ENCODE measurements at regions not wholly inside any gene's neighbourhood (a gene's known extent, or its start where the extent isn't known, plus 50 kb on each side); places are given as distances from the start of the nearest gene placed in this dataset.

- DNase-seq (ENCODE audit: low spot score) = no peak
Measured at GRCh38 chr21:38884440-38884839, 78.7 kb downstream of the ETS2 start.

- no peak for DNase-seq (ENCODE audit: low spot score)
Measured at GRCh38 chr21:38883142-38883541, 77.4 kb downstream of the ETS2 start.

DNA sequence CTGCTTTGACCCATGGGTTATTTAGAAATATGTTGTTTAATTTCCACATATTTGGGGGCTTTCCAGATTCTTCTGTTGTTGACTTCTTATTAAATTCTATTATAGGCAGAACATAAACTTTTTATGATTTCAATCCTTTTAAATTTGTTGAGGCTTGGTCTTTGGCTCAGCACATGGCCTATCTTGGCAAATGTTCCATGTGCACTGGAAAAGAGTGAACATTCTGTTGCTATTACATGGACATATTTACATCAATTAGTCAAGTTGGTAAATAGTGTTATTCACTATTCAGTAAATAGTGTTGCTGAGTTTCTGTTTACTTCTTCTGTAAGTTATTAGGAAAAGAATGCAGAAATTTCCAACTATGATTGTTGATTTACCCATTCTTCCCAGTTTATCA, 75.4 kb downstream of the ETS2 start:
- no peak for DNase-seq (ENCODE audit: low spot score)

- DNase-seq (ENCODE audit: low spot score) = no peak
Measured at GRCh38 chr21:38880577-38880966, 74.8 kb downstream of the ETS2 start.

DNA sequence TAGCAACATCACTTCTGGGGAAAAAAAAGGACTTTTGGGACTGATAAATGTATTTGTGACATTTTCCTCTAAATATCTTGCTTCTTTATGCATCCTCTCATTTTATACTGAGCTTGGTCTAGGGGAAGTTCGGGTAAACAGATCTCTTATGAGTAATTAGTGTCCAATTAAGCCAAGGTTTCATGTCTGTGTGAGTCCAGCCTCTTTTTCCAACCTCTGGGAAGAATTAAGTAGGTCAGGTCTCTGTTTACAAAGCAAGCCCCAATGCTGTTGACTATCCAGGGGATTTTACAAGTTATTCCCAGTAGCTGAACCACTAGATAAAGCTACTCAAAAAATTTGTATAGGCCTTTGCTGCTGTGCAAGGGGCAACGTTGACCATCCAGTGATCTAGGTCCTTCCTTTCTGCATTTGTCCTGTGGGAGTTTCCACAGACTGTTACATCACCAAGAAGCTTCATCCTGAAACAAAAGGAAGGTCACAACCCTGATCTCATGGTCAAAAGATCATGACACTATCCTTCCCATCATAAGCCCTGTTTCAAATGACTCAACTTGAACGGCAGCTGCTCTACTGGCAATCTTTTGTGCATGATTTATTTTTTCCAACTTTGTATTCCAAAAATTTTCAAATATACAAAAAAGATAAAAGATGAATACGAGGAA, 74.3 kb downstream of the ETS2 start:
- no peak for DNase-seq (ENCODE audit: low spot score)

- DNase-seq (ENCODE audit: low spot score) = no peak
Measured at GRCh38 chr21:38878379-38879179, 72.8 kb downstream of the ETS2 start.

DNA sequence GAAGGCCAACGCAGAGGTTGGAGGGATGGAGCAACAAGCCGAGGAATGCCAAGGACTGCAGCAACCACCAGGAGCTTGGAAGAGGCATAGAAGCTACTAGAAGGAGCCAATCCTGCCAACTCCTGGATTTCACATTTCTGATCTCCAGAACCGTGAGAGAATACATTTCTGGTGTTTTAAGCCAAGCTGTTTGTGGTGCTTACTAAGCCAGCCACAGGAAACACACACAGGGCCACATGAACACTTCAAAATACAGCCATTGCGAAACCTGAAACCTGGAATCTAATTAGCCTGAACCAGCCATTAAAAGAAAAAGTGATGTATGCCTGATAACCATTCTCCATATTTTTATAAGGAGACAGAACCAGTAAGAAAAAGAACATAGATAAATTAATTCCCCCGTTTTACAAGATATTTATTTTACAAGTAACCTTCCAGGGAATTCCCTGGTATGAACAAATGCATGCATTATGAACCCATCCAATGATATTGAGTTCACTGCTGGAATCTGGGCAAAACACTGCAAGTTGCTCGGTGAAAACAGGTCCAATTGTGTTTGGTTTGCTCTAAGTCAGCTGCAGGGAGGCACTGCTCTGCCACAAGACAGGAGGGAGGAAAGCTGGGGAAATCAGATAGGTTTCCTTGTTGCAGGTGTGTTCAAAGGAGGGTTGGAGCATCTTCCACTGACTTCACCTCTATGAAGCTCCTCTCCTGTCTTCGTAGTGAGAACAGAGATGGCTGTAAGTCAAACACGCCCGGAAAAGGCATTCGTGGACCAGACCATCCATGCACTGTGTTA, 70.2 kb downstream of the ETS2 start:
- no peak for DNase-seq (ENCODE audit: low spot score)

Measured in HuH-7 (cell line).